SK-N-SH (cell line): ENCODE measurements at regions not wholly inside any gene's neighbourhood (a gene's known extent, or its start where the extent isn't known, plus 50 kb on each side); places are given as distances from the start of the nearest gene placed in this dataset.

Experiments used
- CTCF ChIA-PET: fragments of 300-600, 350-600 bp; formaldehyde crosslinking; extraction: SDS; loops from one replicate; lab custom pipeline; 2021; lab: Yijun Ruan, JAX
- POLR2A ChIA-PET: fragments of 350-600 bp; sonication (Branson Sonifier 250); formaldehyde crosslinking; extraction: SDS; loops from one replicate; lab custom pipeline; 2020; ENCODE audit warnings: antibody characterized with exemption, inconsistent platforms; lab: Yijun Ruan, JAX
- DNase-seq: peaks from one replicate; pipeline ENCODE4 v3.0.0; 2012
- H2AFZ ChIP-seq: fragments of 200-600 bp; sonication (generic); 2 replicates; pipeline ENCODE4 v1.8.1; 2016; ENCODE audit warnings: antibody characterized with exemption, mild to moderate bottlenecking, low read depth
- H3F3A ChIP-seq: fragments of 200-600 bp; sonication (generic); replicated peaks from 2 replicates; pipeline ENCODE3; 2016; ENCODE audit warnings: antibody characterized with exemption, mild to moderate bottlenecking; ENCODE audit not compliant: insufficient read depth
- H3K27ac ChIP-seq, 2 experiments: fragments of 200-500 bp in 1 of 2; fragments of 200-600 bp in 1 of 2; sonication (Bioruptor generic) in 1 of 2; sonication (generic), shearing (Covaris generic) in 1 of 2; 2 replicates each; pipeline versions ENCODE4 v1.5.1 to v1.6.1; 2014 to 2016; ENCODE audit warnings: low read depth in 2 of 2, inconsistent platforms in 1 of 2, low read length in 1 of 2, mild to moderate bottlenecking in 1 of 2, mixed read lengths in 1 of 2
- H3K27me3 ChIP-seq: fragments of 200-600 bp; sonication (generic), shearing (Covaris generic); 2 replicates; pipeline ENCODE4 v1.6.1; 2016; ENCODE audit warnings: mixed run types; ENCODE audit not compliant: insufficient read depth
- H3K36me3 ChIP-seq, 2 experiments: fragments of 200-500 bp in 1 of 2; fragments of 200-600 bp in 1 of 2; sonication (Bioruptor generic) in 1 of 2; sonication (generic) in 1 of 2; replicated peaks in 1 of 2; 2 replicates each; pipeline versions ENCODE3 to v1.5.1; 2014 to 2016; ENCODE audit warnings: low read length in 1 of 2, mild to moderate bottlenecking in 1 of 2; ENCODE audit not compliant: insufficient read depth in 2 of 2, control insufficient read depth in 1 of 2
- H3K4me1 ChIP-seq, 2 experiments: fragments of 200-500 bp in 1 of 2; fragments of 200-600 bp in 1 of 2; sonication (Bioruptor generic) in 1 of 2; sonication (generic), shearing (Covaris generic) in 1 of 2; 2 replicates each; pipeline versions ENCODE4 v1.5.1 to v1.6.1; 2014 to 2016; ENCODE audit warnings: low read depth in 1 of 2, low read length in 1 of 2, mixed run types in 1 of 2; ENCODE audit not compliant: insufficient read depth in 2 of 2, control insufficient read depth in 1 of 2
- H3K4me2 ChIP-seq: fragments of 200-600 bp; sonication (generic), shearing (Covaris generic); 2 replicates; pipeline ENCODE4 v1.6.1; 2017; ENCODE audit warnings: mixed run types
- H3K4me3 ChIP-seq, 2 experiments: fragments of 200-500 bp in 1 of 2; fragments of 200-600 bp in 1 of 2; sonication (Bioruptor generic) in 1 of 2; sonication (generic), shearing (Covaris generic) in 1 of 2; 2 replicates each; pipeline versions ENCODE4 v1.5.1 to v1.8.1; 2014 to 2016; ENCODE audit warnings: low read depth in 2 of 2, inconsistent platforms in 1 of 2, low read length in 1 of 2, mild to moderate bottlenecking in 1 of 2, mixed read lengths in 1 of 2, moderate library complexity in 1 of 2
- H3K79me2 ChIP-seq: fragments of 200-600 bp; sonication (generic); 2 replicates; pipeline ENCODE4 v1.8.1; 2017; ENCODE audit warnings: mild to moderate bottlenecking; ENCODE audit not compliant: insufficient read depth
- H3K9ac ChIP-seq: fragments of 200-600 bp; sonication (generic); 2 replicates; pipeline ENCODE4 v1.6.1; 2017; ENCODE audit warnings: mixed run types
- H3K9me2 ChIP-seq: fragments of 200-600 bp; sonication (generic); 2 replicates; pipeline ENCODE4 v1.6.1; 2017; ENCODE audit warnings: mixed run types
- H3K9me3 ChIP-seq: fragments of 200-600 bp; sonication (generic); 2 replicates; pipeline ENCODE4 v1.6.1; 2017; ENCODE audit warnings: mixed run types, mild to moderate bottlenecking, moderate library complexity
- H4K20me1 ChIP-seq: fragments of 200-600 bp; sonication (generic); 2 replicates; pipeline ENCODE4 v1.6.1; 2017; ENCODE audit warnings: mild to moderate bottlenecking, mixed run types; ENCODE audit not compliant: insufficient read depth
- CHD2 ChIP-seq: fragments of 150-350 bp; IDR thresholded peaks from 2 replicates; pipeline ENCODE4 v1.6.1; 2018; ENCODE audit warnings: low read length; ENCODE audit not compliant: partially characterized antibody
- ELF1 ChIP-seq: IDR thresholded peaks from 2 replicates; pipeline ENCODE4 v1.4.0; 2012
- EZH2phosphoT487 ChIP-seq: fragments of 200-600 bp; sonication (generic); IDR thresholded peaks from 2 replicates; pipeline ENCODE4 v1.6.1; 2017; ENCODE audit warnings: low read depth, mixed run types, mild to moderate bottlenecking, antibody characterized with exemption, moderate library complexity, borderline replicate concordance
- FOSL2 ChIP-seq: IDR thresholded peaks from 2 replicates; pipeline ENCODE4 v1.4.0; 2012; ENCODE audit warnings: low read depth, mild to moderate bottlenecking, moderate library complexity, borderline replicate concordance
- GATA2 ChIP-seq: sonication (generic); formaldehyde crosslinking; IDR thresholded peaks from 2 replicates; pipeline ENCODE4 v1.5.0; 2020; ENCODE audit warnings: mild to moderate bottlenecking, missing genetic modification reagents
- JUND ChIP-seq: IDR thresholded peaks from 2 replicates; pipeline ENCODE4 v1.4.0; 2012
- MEF2A ChIP-seq: IDR thresholded peaks from 2 replicates; pipeline ENCODE4 v1.4.0; 2012; ENCODE audit warnings: low read depth, borderline replicate concordance
- NRF1 ChIP-seq: IDR thresholded peaks from 2 replicates; pipeline ENCODE4 v1.6.1; 2012; ENCODE audit warnings: low read depth, mild to moderate bottlenecking, low read length
- POLR2AphosphoS5 ChIP-seq: IDR thresholded peaks from 2 replicates; pipeline ENCODE4 v1.6.1; 2012; ENCODE audit warnings: low read depth, low read length
- RAD21 ChIP-seq: IDR thresholded peaks from 2 replicates; pipeline ENCODE4 v1.6.1; 2012; ENCODE audit warnings: mild to moderate bottlenecking, low read length
- TAF1 ChIP-seq: IDR thresholded peaks from 2 replicates; pipeline ENCODE4 v1.6.1; 2012; ENCODE audit warnings: low read depth, mild to moderate bottlenecking, low read length, moderate library complexity, borderline replicate concordance
- TCF12 ChIP-seq: IDR thresholded peaks from 2 replicates; pipeline ENCODE4 v1.4.0; 2012
- TEAD4 ChIP-seq: IDR thresholded peaks from 2 replicates; pipeline ENCODE4 v1.4.0; 2012; ENCODE audit warnings: mild to moderate bottlenecking, borderline replicate concordance; ENCODE audit not compliant: insufficient read depth
- WGBS: methylation state at CpG from one replicate; pipeline ENCODE4 v1.1.6; 2017; ENCODE audit warnings: low lambda C conversion rate; 5-methylcytosine and 5-hydroxymethylcytosine counted together
- TF ChIP-seq, protein P1 (sequence below): fragments of 150-350 bp; IDR thresholded peaks from 2 replicates; pipeline ENCODE4 v1.6.1; 2016; ENCODE audit warnings: mild to moderate bottlenecking, low read depth, low read length
- TF ChIP-seq, protein P2 (sequence below): IDR thresholded peaks from 2 replicates; pipeline ENCODE4 v1.4.0; 2012; ENCODE audit warnings: low read depth, borderline replicate concordance
- TF ChIP-seq, protein P3 (sequence below): IDR thresholded peaks from 2 replicates; pipeline ENCODE4 v1.4.0; 2012; ENCODE audit warnings: low read depth, borderline replicate concordance
- TF ChIP-seq, protein P4 (sequence below): IDR thresholded peaks from 2 replicates; pipeline ENCODE4; 2012

DNA sequence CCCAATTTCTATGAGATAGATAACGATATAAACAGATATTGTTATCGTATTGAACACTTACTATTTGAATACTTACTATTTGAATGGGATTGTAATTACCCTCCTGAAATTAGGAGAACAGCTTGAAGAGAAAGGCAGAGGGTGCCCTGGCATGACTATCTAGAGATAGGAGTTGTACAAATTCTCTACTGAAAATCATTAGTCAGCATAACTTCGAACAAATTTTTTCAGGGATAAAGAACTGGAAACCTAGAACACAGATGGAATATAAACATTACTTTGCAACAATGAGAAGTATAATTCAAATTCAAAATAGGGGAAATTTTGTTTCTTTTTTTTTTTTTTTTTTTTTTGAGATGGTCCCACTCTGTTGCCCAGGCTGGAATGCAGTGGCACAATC, 1096.8 kb downstream of the C4orf33 start (continued):
- TF ChIP-seq CHD2: no peak
- TF ChIP-seq, protein P1, sequence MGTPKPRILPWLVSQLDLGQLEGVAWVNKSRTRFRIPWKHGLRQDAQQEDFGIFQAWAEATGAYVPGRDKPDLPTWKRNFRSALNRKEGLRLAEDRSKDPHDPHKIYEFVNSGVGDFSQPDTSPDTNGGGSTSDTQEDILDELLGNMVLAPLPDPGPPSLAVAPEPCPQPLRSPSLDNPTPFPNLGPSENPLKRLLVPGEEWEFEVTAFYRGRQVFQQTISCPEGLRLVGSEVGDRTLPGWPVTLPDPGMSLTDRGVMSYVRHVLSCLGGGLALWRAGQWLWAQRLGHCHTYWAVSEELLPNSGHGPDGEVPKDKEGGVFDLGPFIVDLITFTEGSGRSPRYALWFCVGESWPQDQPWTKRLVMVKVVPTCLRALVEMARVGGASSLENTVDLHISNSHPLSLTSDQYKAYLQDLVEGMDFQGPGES: no peak
- TF ChIP-seq NRF1: no peak
- TF ChIP-seq ELF1: no peak
- TF ChIP-seq, protein P2, sequence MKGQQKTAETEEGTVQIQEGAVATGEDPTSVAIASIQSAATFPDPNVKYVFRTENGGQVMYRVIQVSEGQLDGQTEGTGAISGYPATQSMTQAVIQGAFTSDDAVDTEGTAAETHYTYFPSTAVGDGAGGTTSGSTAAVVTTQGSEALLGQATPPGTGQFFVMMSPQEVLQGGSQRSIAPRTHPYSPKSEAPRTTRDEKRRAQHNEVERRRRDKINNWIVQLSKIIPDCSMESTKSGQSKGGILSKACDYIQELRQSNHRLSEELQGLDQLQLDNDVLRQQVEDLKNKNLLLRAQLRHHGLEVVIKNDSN: no peak
- TF ChIP-seq TAF1: no peak

DNA sequence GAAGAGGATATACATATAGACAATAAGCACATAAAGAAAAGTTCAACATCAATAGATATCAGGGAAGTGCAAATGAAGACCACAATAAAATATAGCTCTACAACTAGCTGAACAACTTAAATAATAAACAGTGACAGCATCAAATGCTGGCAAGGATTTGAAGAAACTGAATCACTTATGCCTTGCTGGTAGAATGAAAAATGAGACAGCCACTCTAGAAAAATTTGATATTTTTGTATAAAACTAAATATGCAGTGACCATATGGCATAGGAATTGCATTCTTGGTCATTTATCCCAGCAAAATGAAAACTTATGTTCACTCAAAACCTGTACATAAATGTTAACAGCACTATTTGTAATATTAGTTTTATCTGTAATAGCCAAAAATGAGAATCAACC, 1102.0 kb downstream of the C4orf33 start:
- Histone ChIP-seq H3K27me3 (no peaks in the 10 kb centered on the region), H3K4me3 (no peak overlapping the region), H3K27ac (no peak overlapping the region), H3K9me3 (no peaks in the 10 kb centered on the region), H3K79me2 (no peaks in the 10 kb centered on the region), H3K9me2 (no peaks in the 10 kb centered on the region), H3K4me1 (no peaks in the 10 kb centered on the region), H3K9ac (no peak overlapping the region), H3K4me2 (no peak overlapping the region), H2AFZ (no peak overlapping the region), H3F3A (no peaks in the 10 kb centered on the region), H3K36me3 (no peaks in the 10 kb centered on the region), H4K20me1 (no peaks in the 10 kb centered on the region)
- no peak for DNase-seq
- TF ChIP-seq, protein P3, sequence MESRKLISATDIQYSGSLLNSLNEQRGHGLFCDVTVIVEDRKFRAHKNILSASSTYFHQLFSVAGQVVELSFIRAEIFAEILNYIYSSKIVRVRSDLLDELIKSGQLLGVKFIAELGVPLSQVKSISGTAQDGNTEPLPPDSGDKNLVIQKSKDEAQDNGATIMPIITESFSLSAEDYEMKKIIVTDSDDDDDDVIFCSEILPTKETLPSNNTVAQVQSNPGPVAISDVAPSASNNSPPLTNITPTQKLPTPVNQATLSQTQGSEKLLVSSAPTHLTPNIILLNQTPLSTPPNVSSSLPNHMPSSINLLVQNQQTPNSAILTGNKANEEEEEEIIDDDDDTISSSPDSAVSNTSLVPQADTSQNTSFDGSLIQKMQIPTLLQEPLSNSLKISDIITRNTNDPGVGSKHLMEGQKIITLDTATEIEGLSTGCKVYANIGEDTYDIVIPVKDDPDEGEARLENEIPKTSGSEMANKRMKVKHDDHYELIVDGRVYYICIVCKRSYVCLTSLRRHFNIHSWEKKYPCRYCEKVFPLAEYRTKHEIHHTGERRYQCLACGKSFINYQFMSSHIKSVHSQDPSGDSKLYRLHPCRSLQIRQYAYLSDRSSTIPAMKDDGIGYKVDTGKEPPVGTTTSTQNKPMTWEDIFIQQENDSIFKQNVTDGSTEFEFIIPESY: no peak
- TF ChIP-seq MEF2A: no peak
- no peak for TF ChIP-seq JUND
- no peak for TF ChIP-seq RAD21
- no peak for TF ChIP-seq TCF12
- no peak for TF ChIP-seq FOSL2
- POLR2A ChIA-PET: no interaction called here
- CTCF ChIA-PET: no interaction called here

DNA sequence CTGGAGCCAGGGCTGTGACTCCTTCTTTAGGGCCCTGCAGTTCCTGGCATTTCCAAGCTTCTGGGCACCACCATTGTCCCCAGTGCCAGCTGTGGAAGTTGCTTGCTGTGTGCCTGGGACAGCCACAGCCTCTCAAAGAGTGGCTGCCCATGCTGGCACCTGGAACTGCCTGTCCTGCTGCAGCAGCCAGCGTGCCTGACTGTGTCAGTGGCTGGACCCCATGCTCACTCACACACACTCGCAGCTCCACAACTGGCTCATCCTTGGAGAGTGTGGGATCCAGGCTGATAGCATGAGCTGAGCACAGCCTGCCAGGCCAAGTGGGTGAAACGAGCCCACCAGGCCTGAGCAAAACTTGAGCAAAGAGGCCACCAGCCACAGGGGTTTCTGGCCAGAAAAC, 1107.6 kb downstream of the C4orf33 start:
- WGBS: 0% methylated on average over 3 of the region's 3 CpGs
- no peaks in the 10 kb centered on the region for H3K4me1 ChIP-seq
- H3F3A ChIP-seq: no peaks in the 10 kb centered on the region
- H3K27ac ChIP-seq: no peak overlapping the region
- H3K27me3 ChIP-seq: no peaks in the 10 kb centered on the region
- CTCF ChIA-PET: no interaction called here
- no peaks in the 10 kb centered on the region for H3K79me2 ChIP-seq
- no peaks in the 10 kb centered on the region for H3K36me3 ChIP-seq
- POLR2A ChIA-PET: no interaction called here
- no peaks in the 10 kb centered on the region for H4K20me1 ChIP-seq
- DNase-seq: no peak
- H3K9me2 ChIP-seq: no peaks in the 10 kb centered on the region
- H3K4me3 ChIP-seq: no peak overlapping the region
- H3K9me3 ChIP-seq: no peaks in the 10 kb centered on the region
- H3K9ac ChIP-seq: no peak overlapping the region
- no peak overlapping the region for H2AFZ ChIP-seq
- no peak overlapping the region for H3K4me2 ChIP-seq
- TF ChIP-seq, protein P4, sequence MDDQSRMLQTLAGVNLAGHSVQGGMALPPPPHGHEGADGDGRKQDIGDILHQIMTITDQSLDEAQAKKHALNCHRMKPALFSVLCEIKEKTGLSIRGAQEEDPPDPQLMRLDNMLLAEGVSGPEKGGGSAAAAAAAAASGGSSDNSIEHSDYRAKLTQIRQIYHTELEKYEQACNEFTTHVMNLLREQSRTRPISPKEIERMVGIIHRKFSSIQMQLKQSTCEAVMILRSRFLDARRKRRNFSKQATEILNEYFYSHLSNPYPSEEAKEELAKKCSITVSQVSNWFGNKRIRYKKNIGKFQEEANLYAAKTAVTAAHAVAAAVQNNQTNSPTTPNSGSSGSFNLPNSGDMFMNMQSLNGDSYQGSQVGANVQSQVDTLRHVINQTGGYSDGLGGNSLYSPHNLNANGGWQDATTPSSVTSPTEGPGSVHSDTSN: no peak
- TF ChIP-seq TAF1 (no peak), TCF12 (no peak), TEAD4 (no peak), EZH2phosphoT487 (no peak), RAD21 (no peak), MEF2A (no peak), POLR2AphosphoS5 (no peak), GATA2 (CRISPR knock-in tag) (no peak)
- TF ChIP-seq, protein P2: no peak
